ENCODE measurements at regions not wholly inside any gene's neighbourhood (a gene's known extent, or its start where the extent isn't known, plus 50 kb on each side); places are given as distances from the start of the nearest gene placed in this dataset.

DNA sequence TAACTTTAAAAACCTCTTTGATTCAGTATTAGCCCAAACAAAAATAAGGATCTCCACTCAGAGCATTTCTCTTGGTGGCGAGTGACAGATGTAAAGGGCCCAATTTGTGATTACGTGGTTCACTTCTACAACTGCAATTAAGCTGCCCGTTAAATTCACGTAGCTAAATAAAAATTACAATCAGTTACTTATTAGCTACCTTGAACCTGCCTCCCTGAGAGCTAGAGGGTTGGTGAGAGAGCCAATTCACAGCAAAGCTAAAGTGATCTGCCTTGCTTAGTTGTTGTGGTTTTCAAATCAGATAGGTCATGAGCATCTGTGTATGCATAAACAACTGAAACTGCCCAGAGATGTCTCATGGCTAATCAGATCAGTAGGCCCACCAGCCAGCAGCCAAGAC is 156.7 kb downstream of the RNF152 start:
- Histone ChIP-seq H3K9ac (replicated peaks; ENCODE audit: extremely low read depth, insufficient read depth, low read length) (no peak overlapping the region), H3K9me1 (replicated peaks; ENCODE audit: control insufficient read depth, extremely low read depth, insufficient read depth, low read length) (no peaks in the 10 kb centered on the region), H3K79me2 (ENCODE audit: control insufficient read depth, insufficient read depth, low read length) (no peaks in the 10 kb centered on the region), H3K4me3 (replicated peaks in 1 of 3; ENCODE audit: insufficient read depth in 1 of 3, low read depth in 1 of 3, low read length in 3 of 3) (no peak overlapping the region), H3K4me1 (ENCODE audit: control insufficient read depth, extremely low read depth, insufficient read depth, low read length) (peaks cover 11% of the 10 kb centered on the region), H3K36me3 (ENCODE audit: control insufficient read depth in 2 of 2, extremely low read depth in 1 of 2, insufficient read depth in 2 of 2, low read length in 2 of 2) (no peaks in the 10 kb centered on the region), H3K27ac (ENCODE audit: insufficient read depth, low read depth, low read length) (no peak overlapping the region), H3K4me2 (ENCODE audit: insufficient read depth, low read length) (no peak overlapping the region), H2AFZ (ENCODE audit: low read depth, low read length) (no peak overlapping the region), H4K20me1 (replicated peaks; ENCODE audit: control insufficient read depth, extremely low read depth, insufficient read depth, low read length) (no peaks in the 10 kb centered on the region), H3K27me3 (ENCODE audit: control insufficient read depth in 2 of 2, insufficient read depth in 2 of 2, low read length in 2 of 2) (no peaks in the 10 kb centered on the region), H3K9me3 (replicated peaks; ENCODE audit: control insufficient read depth, insufficient read depth, low read length) (no peaks in the 10 kb centered on the region)
- no peak for FAIRE-seq
- ChIA-PET POLR2A (no interaction called here), CTCF (interaction anchor here (0.6 to 2.0 kb wide), 2 partner anchors 12 to 65 kb away, joined by 3 to 4 read pairs; no protein-coding TSS in a partner anchor)
- dilution Hi-C loops (cut with MboI; ENCODE audit: extremely low pct_ligation_motif_present, low sequenced_read_pairs) (no loop called here), intact Hi-C loops (cut with micrococcal nuclease) (no loop called here)
- TF ChIP-seq MYC (IDR thresholded peaks at IDR 0.05; ENCODE audit: low read depth, low read length) (no peak), POLR2A (IDR thresholded peaks at IDR 0.05; ENCODE audit: low read depth, low read length) (no peak), GATA2 (IDR thresholded peaks at IDR 0.05; ENCODE audit: insufficient read depth, insufficient read length, low read depth, low read length) (no peak), JUN (IDR thresholded peaks at IDR 0.05; ENCODE audit: borderline replicate concordance, insufficient read depth, insufficient read length, low read depth) (no peak), FOS (IDR thresholded peaks at IDR 0.05; ENCODE audit: borderline replicate concordance, insufficient read depth, low read length) (no peak), EZH2 (IDR thresholded peaks at IDR 0.05; ENCODE audit: borderline replicate concordance, low read depth, low read length, severe bottlenecking) (no peak), POLR2AphosphoS5 (IDR thresholded peaks at IDR 0.05; ENCODE audit: insufficient read depth, low read depth, low read length) (no peak)
- TF ChIP-seq, protein P1, sequence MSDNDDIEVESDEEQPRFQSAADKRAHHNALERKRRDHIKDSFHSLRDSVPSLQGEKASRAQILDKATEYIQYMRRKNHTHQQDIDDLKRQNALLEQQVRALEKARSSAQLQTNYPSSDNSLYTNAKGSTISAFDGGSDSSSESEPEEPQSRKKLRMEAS (IDR thresholded peaks at IDR 0.05; ENCODE audit: insufficient read depth, insufficient read length): no peak
- TF ChIP-seq, protein P2, sequence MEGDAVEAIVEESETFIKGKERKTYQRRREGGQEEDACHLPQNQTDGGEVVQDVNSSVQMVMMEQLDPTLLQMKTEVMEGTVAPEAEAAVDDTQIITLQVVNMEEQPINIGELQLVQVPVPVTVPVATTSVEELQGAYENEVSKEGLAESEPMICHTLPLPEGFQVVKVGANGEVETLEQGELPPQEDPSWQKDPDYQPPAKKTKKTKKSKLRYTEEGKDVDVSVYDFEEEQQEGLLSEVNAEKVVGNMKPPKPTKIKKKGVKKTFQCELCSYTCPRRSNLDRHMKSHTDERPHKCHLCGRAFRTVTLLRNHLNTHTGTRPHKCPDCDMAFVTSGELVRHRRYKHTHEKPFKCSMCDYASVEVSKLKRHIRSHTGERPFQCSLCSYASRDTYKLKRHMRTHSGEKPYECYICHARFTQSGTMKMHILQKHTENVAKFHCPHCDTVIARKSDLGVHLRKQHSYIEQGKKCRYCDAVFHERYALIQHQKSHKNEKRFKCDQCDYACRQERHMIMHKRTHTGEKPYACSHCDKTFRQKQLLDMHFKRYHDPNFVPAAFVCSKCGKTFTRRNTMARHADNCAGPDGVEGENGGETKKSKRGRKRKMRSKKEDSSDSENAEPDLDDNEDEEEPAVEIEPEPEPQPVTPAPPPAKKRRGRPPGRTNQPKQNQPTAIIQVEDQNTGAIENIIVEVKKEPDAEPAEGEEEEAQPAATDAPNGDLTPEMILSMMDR (IDR thresholded peaks at IDR 0.05; ENCODE audit: extremely low read depth in 1 of 2, insufficient read depth in 1 of 2, low read depth in 1 of 2, low read length in 2 of 2): no peak
- no TSS peak for BruUV-seq (replicated peaks)
- no peak for DNase-seq (ENCODE audit: low read depth, low spot score)

Measured in endothelial cell of umbilical vein (primary cell).